Hematopoietic multipotent progenitor cell treated with erythropoietin and hydrocortisone succinate and interleukin-3 and kit ligand, for 8 days (in vitro differentiated cells): ENCODE measurements at regions not wholly inside any gene's neighbourhood (a gene's known extent, or its start where the extent isn't known, plus 50 kb on each side); places are given as distances from the start of the nearest gene placed in this dataset.

Experiments used
- DNase-seq: peaks from one replicate; pipeline ENCODE4 v3.0.0-alpha.2; 2015

DNA sequence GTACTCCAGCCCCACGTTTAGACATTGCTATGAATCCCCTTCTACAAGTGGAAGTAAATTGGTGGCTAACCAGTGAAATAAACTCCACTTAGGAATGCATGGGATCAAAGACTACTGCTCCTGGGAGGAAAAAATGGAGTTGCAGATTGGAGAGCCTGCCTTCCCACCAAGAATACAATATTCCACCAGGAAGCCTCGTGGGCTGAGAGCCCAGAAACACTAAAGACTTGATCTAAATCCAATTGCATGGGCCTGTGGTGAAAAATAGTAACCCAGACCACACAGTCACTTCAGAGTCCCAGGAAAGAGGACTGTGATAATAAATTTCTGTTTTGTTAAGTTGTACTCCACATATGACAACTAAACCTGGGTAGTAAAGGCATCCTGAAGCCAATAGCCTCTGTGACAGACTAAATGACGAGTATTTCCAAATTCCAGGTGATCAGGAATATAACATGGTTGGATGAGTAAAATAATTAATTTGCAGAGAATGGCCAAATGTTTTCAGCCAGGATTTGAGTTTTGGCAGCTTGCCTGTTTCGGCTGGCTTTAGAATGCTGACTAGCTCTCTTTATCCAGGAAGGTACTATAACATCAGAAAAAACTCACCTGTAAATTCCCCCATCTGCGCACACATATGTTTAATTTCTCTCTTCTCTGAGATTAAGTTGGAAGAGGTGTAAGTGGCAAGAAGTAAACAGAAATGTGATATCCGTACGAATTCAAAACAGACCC is 480.3 kb downstream of the LIG4 start:
- DNase-seq: no peak

DNA sequence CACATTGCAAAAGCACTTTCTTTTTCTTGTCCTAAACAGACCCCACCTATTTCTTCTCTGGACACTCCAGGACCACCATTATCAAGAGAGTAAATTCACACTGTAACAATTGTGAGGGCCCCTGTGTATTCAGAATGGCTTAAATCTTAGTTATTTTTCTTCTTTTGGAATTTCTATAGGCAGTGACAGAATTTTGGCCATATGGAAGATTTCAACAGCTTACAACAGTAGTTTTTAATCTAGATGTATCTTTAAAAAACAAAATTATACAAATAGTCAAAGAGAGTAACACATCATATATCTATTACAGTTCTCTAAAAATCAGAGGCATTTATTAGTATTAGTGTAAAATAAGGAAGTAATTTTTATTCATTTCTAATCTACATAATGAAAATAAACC is 482.1 kb downstream of the LIG4 start:
- no peak for DNase-seq

DNA sequence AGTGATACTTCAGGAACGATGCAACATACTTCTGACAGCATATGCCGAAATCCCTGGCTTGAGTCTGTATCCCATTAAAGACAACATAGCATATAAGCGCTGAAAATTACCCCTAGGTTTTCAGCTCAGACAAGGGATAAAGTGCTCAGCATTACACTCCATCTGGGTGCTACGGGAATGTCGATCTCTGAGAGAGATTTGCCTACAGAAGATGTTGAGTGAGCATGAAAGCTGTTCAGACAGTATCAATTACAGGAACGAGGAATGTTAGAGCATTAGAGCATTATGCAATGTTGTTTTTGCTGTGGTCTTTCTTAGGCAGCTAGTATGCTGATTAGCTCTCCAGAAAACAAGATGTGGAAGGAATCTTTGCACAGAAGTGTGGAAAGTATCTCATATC is 484.5 kb downstream of the LIG4 start:
- no peak for DNase-seq

DNA sequence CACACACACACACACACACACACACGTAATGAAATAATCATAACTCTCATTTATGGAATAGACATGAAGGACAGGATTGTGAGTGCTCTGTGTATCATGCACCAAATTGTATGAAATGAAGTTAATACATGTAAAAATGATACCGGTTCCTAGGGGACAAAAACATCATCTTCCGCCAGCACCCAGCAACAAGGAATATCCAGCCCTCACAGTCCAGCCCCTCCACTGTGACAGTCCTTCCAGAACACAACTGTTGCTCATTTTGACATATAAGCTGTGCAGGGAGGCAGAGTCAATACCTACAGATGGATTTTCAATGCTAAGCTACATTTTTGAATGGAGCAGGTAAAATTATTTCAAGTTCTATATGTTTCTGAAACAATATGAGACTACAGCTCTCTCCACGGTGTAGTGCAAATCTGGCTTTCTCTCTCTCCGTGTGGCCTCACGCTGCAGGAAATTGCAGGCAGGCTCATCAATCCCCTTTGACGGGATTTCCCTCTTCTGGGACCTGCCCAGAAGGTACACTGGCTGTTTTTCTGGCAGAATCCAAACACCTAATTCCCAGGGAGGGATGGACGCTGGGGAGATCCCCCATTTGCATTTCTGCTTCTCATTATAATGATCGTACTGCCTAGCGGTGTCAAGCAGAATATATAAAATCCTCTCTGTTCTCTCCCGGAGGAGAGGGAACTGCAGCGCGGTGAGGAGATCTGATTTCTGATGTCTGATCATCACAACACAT is 494.0 kb downstream of the LIG4 start:
- no peak for DNase-seq

DNA sequence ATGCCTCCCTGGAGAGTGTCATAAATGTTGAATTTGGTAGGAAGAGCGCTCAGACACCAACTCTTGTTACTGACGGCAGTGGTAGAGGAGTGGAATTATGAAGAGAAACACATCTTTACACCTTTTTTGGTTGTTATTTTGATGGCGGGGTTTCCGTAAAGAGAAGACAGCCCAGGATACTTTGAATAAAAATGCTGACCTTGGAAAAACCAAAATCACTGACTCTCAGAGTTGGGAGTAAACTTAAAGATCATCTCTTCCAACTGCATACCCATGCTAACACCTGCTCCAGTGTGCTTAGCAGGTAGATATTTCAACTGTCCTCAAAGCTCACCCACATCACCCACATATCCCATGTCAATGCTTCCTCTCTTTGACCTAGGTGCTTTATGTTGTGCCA is 498.6 kb downstream of the LIG4 start:
- no peak for DNase-seq

DNA sequence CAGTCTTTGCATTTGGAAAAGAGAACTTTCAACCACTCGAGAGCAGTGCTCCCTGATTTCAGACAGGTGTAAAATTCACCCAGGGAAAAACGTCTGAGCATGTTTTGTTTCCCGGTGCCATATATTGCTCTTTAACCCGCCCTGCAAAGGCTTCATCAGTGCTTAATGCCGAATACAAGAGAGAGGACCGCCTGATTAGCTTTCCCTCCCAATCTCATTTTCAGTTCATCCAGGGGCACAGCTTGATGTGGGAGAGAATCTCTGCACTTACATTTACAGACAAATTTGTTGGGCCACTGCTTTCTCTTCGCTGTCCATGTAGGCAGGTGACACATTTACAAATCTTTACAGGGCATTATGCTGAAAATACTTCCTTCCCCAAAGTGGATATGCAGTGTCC is 499.1 kb downstream of the LIG4 start:
- DNase-seq: no peak

DNA sequence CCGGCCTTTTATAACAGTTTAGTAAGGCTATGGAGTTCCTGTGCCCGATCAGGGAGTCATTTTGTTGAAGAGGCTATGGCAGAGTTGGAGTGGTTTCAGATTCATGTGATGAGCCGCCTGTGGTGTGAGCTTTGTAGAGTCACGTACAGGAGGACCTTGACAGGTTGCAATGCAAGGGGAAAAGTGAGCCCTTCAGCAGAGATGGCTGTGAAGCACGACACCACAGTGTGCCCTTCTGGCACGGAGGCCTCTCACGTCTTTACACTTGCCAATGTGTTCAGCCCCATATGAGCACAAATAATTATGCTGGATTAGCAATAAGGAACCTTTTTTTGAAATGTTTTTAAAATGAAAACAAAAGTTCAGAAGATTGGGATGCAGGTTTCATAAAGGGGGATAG is 499.8 kb downstream of the LIG4 start:
- DNase-seq: no peak

DNA sequence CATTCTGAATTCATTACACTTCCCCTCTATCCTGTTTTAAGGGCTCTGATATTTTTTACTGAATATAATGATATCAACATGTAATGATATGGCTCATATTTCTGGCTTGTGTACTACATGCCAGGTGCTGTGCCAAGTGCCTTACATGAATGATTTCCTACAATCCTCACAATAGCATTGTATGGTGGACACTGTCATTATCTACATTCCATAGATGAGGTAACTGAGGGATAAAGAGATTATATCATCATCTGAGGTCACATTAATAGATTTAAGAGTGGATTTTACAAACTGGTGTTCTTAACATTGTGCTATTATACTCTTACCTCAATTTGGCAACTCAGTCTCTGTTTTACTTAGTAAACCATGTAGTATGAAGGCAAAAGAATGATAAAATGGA is 502.0 kb downstream of the LIG4 start:
- no peak for DNase-seq

DNA sequence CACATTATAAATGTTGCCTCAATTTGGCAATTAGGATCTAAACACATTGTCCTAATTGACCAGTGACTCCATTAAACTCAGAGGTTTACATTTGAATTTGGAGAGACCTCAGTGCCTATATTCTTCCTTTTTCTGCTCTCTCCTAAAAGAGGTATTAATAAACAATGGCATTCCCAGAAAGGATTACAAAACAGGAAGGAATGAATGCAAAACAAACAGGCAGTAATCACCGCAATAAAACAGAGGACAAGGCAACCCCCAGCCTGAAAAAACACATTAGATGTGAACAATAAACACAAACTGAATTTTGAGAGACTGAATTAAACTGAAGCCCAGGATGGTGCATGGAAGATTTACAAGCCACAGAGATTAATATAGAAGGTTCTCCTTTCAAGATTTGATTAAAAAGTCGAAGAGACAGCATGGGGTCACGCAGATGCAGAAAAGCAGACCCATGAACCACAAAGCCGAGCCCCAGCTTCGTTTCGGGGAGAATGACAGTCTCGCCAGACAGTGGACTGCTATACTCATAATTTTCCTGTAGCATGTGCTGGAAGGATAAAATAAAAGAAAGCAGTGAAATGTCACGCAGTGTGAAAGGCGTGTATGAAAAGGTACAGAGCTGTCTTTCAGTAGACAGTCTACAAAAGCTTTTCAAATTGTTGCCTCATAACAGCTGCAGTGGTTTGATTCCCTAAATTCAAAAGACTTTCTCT is 503.0 kb downstream of the LIG4 start:
- no peak for DNase-seq

DNA sequence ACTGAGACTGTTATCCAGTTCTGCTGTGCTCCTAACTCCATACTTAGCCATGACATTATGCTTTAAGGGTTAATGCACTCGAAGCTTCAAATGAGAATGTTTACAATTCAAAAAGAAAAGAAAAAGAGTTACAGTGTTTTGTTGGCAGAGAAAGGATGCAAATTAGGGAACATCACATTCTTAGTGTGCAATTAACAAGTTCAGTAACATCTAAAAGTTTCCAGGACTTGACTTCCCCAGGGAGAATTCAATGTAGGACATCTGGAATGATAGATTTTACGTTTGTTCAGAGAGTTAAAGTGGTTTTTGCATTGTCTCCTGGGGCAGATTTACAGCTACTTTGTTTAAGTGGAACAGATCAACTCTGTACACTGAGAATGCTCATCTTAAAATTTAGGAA is 525.2 kb downstream of the LIG4 start:
- no peak for DNase-seq

DNA sequence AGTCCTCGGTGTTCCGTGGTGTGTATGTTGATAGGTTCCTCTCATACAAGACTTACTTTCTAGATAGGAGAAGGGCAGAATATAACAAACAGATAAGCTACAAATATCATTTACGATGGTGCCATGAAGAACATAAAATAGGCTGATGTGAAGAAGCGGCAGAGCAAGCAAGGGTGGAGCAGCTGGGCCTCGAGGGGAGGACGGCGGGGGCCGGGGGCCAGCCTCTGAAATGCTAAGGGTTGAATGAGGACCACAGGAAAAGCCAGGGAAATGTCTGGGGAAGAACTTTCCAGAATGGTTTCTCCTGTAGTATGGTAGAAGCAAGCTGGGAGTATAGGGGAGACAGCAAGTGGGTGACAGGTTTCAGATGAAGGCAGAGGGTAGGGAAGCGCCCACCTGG is 529.5 kb downstream of the LIG4 start:
- no peak for DNase-seq

DNA sequence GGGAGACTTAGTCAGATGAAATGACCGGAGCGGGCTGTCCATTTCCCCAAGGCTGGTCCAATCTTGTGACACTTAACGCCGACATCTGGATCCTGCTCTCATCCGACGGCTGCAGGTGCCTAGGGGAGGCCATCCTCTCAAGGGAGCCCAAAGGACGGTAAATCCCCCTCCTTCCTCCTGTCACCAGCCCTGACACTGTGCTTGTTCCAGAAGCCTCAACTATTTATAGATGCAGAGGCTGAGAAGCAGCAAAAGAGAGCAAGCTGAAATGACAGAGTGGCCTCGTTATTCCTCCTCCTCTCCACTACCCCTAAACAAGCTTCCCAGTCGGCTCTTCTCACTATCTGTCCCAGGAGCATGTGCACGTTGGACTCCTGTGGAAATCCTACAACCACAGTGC is 533.7 kb downstream of the LIG4 start:
- no peak for DNase-seq

DNA sequence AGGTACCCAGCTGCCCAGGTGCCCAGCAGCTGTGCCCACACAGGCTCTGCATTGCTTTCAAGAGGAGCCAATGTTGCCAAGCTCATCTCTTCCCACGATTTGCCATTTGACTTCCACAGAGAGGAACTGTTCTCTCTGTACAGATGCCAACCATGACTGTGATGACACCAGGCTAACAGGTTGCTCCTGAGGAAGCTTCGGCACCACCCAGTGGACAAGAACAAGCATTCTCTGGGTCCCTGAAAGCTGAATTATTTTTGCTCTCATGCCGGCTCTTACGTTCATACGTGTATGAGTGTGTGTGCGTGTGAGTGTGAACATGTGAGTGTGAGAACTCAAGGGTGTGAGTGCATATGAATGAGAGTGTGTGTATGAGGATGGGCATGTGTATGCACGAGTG is 535.2 kb downstream of the LIG4 start:
- no peak for DNase-seq

DNA sequence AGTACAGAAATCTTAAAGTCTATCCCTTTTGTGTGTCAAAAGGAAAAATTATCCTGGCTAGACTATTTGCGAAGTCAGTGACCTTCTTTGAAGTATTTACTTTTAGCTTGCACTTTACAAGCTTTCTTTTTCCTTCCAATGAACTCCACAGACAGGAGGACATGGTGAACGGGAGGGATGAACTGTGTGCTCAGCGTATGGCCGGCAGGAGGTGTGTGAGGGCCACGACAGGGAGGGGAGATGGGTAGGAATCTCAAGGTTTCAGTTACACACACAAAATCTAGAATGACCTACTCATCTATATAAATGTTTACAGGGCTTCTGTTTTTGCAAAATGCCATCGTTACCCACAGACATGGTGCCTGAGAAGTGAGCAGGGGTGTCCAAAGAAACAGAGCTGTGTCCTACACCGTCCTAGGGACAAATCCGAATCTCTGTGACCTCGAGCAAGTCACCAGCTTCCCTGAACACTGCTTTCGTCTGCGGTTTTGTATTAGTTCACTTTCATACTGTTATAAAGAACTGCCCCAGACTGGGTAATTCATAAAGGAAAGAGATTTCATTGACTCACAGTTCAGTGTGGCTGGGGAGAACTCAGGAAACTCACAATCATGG is 537.2 kb downstream of the LIG4 start:
- no peak for DNase-seq

DNA sequence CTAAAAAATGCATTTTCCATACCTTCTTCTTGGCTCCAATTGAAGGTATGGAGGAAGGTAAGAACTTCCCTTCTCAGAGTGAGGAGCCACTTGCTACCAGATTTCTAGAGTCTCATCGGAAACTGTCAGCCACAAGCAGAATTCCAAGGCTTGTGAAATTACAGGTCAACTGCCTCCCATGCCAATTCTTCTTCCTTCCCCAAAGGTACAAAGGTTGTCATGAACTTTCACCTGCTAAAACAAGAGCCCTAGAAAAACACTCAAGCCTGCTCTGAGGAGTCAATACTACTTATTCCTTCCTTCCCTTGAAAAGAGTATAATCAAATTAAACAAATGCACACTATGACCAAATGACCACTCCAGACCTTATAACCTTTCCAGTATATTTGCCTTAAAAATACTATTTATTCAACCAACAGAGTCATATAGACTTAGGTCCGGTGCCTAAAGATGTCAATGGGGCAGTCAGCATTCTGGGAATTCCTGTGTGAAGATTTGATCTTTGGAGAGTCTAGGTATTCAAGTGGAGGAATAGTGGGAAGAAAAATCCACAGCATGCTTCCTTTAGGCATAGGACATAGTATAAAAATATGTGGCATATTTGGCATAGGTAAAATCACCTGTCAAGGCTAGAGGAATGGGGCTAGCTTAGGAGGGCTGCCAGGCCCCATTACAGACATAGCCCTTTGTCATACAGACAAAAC is 539.3 kb downstream of the LIG4 start:
- no peak for DNase-seq

DNA sequence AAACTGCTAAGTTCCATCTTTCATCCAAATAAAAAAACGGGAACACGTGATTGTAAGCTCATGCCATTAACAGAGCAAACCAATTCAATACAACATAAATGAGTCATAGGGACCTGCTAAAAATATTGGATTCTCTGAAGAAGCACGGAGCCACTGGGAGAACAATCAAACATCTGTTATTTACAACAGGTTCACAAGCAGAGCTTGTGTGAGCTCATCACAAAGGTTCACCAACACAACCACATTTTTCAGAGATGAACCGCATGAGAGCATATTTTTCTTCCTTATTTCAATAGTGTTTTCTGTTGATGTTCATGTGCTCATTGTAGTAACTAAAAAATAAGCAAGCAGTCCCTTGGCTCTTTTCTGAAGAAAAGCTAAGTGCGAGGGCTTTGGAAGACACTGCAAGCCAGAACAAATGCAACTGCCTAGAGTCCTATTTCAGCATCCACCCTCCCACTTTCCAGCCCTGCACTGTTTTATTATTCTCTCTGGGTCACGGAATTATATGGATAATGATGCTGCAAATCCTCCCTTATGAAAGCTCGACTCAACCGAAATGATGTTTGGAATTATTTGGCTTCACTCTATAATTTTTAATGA is 545.8 kb downstream of the LIG4 start:
- DNase-seq: no peak

DNA sequence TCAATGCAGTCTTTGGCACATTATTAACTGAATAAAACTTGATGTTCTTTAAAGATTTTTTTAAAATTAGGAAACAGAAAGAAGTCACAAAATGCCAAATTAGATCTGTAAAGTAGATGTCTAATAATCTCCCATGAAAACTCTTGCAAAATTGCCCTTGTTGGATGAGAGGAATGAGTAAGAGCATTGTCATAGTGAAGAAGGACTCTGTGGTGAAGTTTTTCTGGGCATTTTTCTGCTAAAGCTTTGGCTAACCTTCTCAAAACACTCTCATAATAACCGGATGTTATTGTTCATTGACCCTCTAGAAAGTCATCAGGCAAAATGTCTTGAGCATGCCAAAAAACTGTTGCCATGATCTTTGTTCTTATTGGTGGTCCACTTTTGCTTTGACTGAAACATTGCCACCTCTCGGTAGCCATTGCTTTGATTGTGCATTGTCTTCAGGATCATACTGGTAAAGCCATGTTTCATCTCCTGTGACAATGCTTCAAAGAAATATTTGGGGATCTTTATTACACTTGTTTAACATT is 549.3 kb downstream of the LIG4 start:
- DNase-seq: no peak

DNA sequence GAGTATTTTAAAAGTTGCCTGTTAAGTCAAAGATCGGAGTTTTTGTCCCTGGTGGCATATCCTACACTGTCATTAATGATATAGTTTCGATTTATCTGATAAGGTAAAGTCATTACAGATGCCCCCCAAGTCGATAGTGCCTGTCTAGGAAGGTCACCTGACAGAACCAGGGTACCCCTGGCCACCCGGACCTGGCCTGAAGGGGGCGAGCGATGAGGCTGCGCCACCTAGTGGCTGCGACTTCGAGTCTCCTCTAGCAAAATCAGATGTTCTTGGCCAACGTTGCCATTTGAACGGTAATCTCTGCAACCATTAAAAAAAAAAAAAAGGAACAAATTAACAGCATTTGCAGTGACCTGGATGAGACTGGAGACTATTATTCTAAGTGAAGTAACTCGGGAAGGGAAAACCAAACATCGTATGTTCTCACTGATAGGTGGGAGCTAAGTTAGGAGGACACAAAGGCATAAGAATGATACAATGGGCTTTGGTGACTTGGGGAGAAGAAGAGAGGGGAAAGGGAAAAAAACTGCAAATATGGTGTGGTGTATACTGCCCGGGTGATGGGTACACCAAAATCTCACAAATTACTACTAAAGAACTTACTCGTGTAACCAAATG is 565.1 kb downstream of the LIG4 start:
- peak; percentile 49 for DNase-seq

DNA sequence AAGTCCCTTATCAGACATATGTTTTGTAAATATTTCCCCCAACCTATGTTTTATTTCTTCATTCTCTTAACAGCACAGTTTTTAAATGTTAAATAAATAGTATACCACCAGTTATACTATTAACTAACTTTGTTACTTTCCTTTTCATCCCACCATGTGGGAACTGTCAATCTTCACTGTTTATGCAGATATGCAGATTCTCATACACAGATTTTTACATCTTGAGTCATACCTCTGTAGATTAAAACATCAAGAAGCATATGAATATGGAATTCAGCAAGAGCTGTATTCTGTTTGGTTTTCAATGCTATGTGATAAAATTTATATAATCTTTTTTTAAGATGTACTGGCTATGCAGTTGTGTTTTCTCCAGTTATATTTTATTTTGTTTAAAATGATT is 566.3 kb downstream of the LIG4 start:
- DNase-seq: no peak

DNA sequence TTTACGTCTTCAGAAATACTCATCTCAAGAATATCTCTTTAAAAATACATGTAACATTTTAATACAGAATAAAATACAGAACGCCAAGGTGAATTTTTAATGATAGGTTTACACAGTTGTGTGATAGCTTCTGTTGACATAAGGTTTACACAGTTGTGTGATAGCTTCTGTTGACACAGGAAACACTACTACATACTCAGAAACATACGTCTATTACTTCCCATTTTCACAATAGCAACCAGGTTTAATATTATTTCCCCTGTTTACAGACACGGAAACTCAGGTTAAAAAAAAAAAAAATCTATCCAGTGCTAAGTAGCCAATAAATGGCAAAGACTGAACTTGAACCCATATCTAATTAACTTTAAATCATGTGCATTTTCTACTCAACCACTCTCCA is 571.2 kb downstream of the LIG4 start:
- DNase-seq: no peak

DNA sequence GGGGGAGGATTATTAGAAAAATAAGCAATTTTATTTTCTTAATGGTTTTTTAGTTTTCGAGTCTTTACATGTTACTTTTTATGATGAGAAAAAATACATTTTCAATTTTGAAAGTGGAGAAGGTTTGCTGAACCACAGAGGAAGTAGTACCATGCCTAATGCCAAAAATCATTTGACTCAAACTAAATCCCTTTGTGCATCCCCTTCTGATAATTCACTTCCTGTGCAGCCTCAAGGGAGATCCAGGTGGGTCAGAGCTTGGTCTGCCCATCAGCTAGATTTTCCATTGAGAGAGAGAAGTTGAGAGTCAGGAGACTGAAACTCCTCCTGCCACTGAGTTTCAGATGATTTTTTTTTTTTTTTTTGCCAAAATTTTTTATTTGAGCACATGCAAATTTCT is 571.7 kb downstream of the LIG4 start:
- no peak for DNase-seq

DNA sequence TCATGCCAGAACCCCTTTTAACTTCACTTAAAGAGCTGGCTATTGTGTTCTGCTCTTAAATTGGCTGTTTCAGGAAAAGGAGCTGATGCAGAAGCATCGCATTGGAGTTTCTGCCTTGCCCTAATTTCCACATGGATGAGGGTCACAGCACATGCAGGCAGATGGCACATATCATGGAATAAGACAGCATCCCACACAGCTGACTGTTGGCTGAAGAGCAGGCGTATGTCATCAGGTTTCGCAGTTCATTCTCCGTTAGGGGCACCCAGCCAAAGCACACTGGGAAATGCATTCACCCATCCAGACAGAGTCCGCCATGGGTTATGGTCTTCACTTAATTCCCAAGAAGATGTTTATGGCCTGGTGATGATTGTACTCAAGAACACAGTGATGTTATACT is 572.5 kb downstream of the LIG4 start:
- DNase-seq: no peak
